Parathyroid adenoma (tissue), 2 donors: ENCODE measurements at regions not wholly inside any gene's neighbourhood (a gene's known extent, or its start where the extent isn't known, plus 50 kb on each side); places are given as distances from the start of the nearest gene placed in this dataset.

Experiments
- H2AFZ ChIP-seq: fragments of 300-600 bp; sonication (generic); one replicate; pipeline ENCODE4 v1.7.0; 2017; ENCODE audit warnings: antibody characterized with exemption, mild to moderate bottlenecking
- H3K27ac ChIP-seq: fragments of 300-600 bp; sonication (generic); one replicate; pipeline ENCODE4 v1.7.0; 2017
- H3K27me3 ChIP-seq: fragments of 300-600 bp; sonication (generic); one replicate; pipeline ENCODE4 v1.7.0; 2017; ENCODE audit warnings: low read length; ENCODE audit not compliant: control insufficient read depth, insufficient read depth
- H3K36me3 ChIP-seq: fragments of 300-600 bp; sonication (generic); one replicate; pipeline ENCODE4 v1.7.0; 2017; ENCODE audit warnings: low read length; ENCODE audit not compliant: control insufficient read depth, insufficient read depth
- H3K4me1 ChIP-seq: fragments of 300-600 bp; sonication (generic); one replicate; pipeline ENCODE4 v1.7.0; 2017; ENCODE audit warnings: control low read depth
- H3K4me2 ChIP-seq: fragments of 300-600 bp; sonication (generic); one replicate; pipeline ENCODE4 v1.7.0; 2017; ENCODE audit warnings: low read length
- H3K4me3 ChIP-seq: fragments of 300-600 bp; sonication (generic); one replicate; pipeline ENCODE4 v1.7.0; 2017; ENCODE audit warnings: low read depth, low read length
- H3K79me2 ChIP-seq: fragments of 300-600 bp; sonication (generic); one replicate; pipeline ENCODE4 v1.7.0; 2017; ENCODE audit warnings: control low read depth
- H3K9ac ChIP-seq: fragments of 300-600 bp; sonication (generic); one replicate; pipeline ENCODE4 v1.7.0; 2017; ENCODE audit warnings: mild to moderate bottlenecking
- H3K9me3 ChIP-seq: fragments of 300-600 bp; sonication (generic); one replicate; pipeline ENCODE4 v1.7.0; 2017; ENCODE audit warnings: low read length; ENCODE audit not compliant: control insufficient read depth
- CTCF ChIP-seq: fragments of 300-600 bp; sonication (generic); IDR thresholded peaks from one replicate; pipeline ENCODE4 v1.7.0; 2017; ENCODE audit warnings: antibody characterized with exemption, mild to moderate bottlenecking
- donor health status: primary hyperparathyroidism.

- Histone ChIP-seq H3K27me3 (no peaks in the 10 kb centered on the region), H3K4me3 (no peak overlapping the region), H3K9ac (no peak overlapping the region), H3K9me3 (no peaks in the 10 kb centered on the region), H3K79me2 (no peaks in the 10 kb centered on the region), H3K36me3 (no peaks in the 10 kb centered on the region), H2AFZ (no peak overlapping the region), H3K4me1 (no peaks in the 10 kb centered on the region), H3K27ac (no peak overlapping the region), H3K4me2 (no peak overlapping the region)
- no peak for TF ChIP-seq CTCF
Measured at GRCh38 chr3:75110741-75111140, 496.3 kb upstream of the CNTN3 start.

- no peak for TF ChIP-seq CTCF
- Histone ChIP-seq H3K27ac (no peak overlapping the region), H3K9me3 (no peaks in the 10 kb centered on the region), H3K36me3 (no peaks in the 10 kb centered on the region), H3K4me2 (no peak overlapping the region), H3K4me3 (no peak overlapping the region), H3K79me2 (no peaks in the 10 kb centered on the region), H3K27me3 (no peaks in the 10 kb centered on the region), H3K9ac (no peak overlapping the region), H3K4me1 (no peaks in the 10 kb centered on the region), H2AFZ (no peak overlapping the region)
Measured at GRCh38 chr3:75115695-75116094, 501.2 kb upstream of the CNTN3 start.

GRCh38 chr3:75118779-75119178 is 504.3 kb upstream of the CNTN3 start:
- Histone ChIP-seq H2AFZ (no peak overlapping the region), H3K27ac (no peak overlapping the region), H3K4me3 (no peak overlapping the region), H3K79me2 (no peaks in the 10 kb centered on the region), H3K4me1 (no peaks in the 10 kb centered on the region), H3K36me3 (no peaks in the 10 kb centered on the region), H3K9me3 (no peaks in the 10 kb centered on the region), H3K9ac (no peak overlapping the region), H3K27me3 (no peaks in the 10 kb centered on the region), H3K4me2 (no peak overlapping the region)
- no peak for TF ChIP-seq CTCF

- H3K27ac ChIP-seq, result no peak overlapping the region
Measured at GRCh38 chr3:75126556-75126955, 512.1 kb upstream of the CNTN3 start.

More at GRCh38 chr3:75126556-75126955, 512.1 kb upstream of the CNTN3 start:
- Histone ChIP-seq H3K27me3 (no peaks in the 10 kb centered on the region), H2AFZ (no peak overlapping the region), H3K4me3 (no peak overlapping the region), H3K9ac (no peak overlapping the region), H3K4me2 (no peak overlapping the region), H3K4me1 (no peaks in the 10 kb centered on the region), H3K9me3 (no peaks in the 10 kb centered on the region), H3K79me2 (no peaks in the 10 kb centered on the region), H3K36me3 (no peaks in the 10 kb centered on the region)
- TF ChIP-seq CTCF, result no peak
